ENCODE measurements at regions not wholly inside any gene's neighbourhood (a gene's known extent, or its start where the extent isn't known, plus 50 kb on each side); places are given as distances from the start of the nearest gene placed in this dataset.

DNA sequence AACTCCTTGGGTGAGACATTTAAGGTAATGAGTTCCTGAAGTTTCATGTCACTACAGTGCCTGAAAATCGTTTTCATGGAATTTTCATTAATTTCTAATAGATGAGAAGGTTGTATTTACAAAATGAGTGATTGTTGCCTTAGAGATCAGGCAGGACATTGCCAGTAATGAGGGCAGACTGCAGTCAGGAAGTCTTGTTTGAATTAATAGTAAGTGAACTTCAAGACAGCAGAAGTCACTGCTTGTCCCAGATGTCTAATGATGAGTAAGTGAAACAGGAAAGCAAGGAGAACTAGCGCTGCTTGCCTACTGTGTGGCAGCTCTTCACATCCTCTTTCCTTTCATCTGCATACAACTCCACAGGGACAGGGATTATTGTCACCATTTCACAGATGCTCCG lies 237.4 kb downstream of the BAMBI start:
- no peaks in the 10 kb centered on the region for H3K9me3 ChIP-seq (ENCODE audit: severe bottlenecking)
- peaks cover 10% of the 10 kb centered on the region for H3K27me3 ChIP-seq (ENCODE audit: insufficient read depth, low read depth, severe bottlenecking)
- H3K4me3 ChIP-seq (ENCODE audit: low read depth, low read length), result no peak overlapping the region
- no peak for DNase-seq
- H3K27ac ChIP-seq, result no peak overlapping the region
- H3K36me3 ChIP-seq, result no peaks in the 10 kb centered on the region
- TF ChIP-seq CTCF (IDR thresholded peaks at IDR 0.05; ENCODE audit: low read depth, low read length), result no peak

GRCh38 chr10:28915989-28916588 lies 238.8 kb downstream of the BAMBI start:
- no peak overlapping the region for H3K27ac ChIP-seq
- TF ChIP-seq CTCF (IDR thresholded peaks at IDR 0.05; ENCODE audit: low read depth, low read length), result no peak
- H3K4me3 ChIP-seq (ENCODE audit: low read depth, low read length), result no peak overlapping the region
- H3K9me3 ChIP-seq (ENCODE audit: severe bottlenecking), result no peaks in the 10 kb centered on the region
- H3K27me3 ChIP-seq (ENCODE audit: insufficient read depth, low read depth, severe bottlenecking), result peaks cover 13% of the 10 kb centered on the region
- peak; percentile 5 for DNase-seq
- no peaks in the 10 kb centered on the region for H3K36me3 ChIP-seq

GRCh38 chr10:28920091-28920490 lies 242.8 kb downstream of the BAMBI start:
- Histone ChIP-seq H3K27ac (no peak overlapping the region), H3K9me3 (ENCODE audit: severe bottlenecking) (no peaks in the 10 kb centered on the region), H3K4me3 (ENCODE audit: low read depth, low read length) (no peak overlapping the region), H3K36me3 (no peaks in the 10 kb centered on the region), H3K27me3 (ENCODE audit: insufficient read depth, low read depth, severe bottlenecking) (peaks cover 11% of the 10 kb centered on the region)
- DNase-seq, result no peak
- no peak for TF ChIP-seq CTCF (IDR thresholded peaks at IDR 0.05; ENCODE audit: low read depth, low read length)

DNA sequence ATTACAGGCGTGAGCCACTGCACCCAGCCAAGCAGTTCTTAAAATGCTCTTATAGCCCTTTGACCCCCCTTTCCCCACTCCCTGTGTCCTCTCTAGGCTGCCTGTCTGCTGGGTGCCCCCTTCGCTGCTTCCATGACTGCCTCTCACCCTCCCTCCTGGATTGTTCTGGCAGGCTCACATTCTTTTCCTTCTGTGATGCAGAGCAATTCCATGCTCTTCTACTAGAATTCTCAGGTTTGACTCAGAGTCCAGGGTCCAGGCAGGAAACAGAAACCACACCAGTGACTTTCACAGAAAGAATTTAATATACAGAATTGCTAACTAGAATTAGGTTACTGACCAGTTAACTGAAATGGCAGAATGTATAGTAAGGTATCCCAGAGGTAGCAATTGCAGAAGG lies 244.8 kb downstream of the BAMBI start:
- TF ChIP-seq CTCF (IDR thresholded peaks at IDR 0.05; ENCODE audit: low read depth, low read length), result no peak
- Histone ChIP-seq H3K27ac (no peak overlapping the region), H3K9me3 (ENCODE audit: severe bottlenecking) (no peaks in the 10 kb centered on the region), H3K27me3 (ENCODE audit: insufficient read depth, low read depth, severe bottlenecking) (peaks cover 5% of the 10 kb centered on the region), H3K36me3 (no peaks in the 10 kb centered on the region), H3K4me3 (ENCODE audit: low read depth, low read length) (no peak overlapping the region)
- no peak for DNase-seq

- Histone ChIP-seq H3K9me3 (ENCODE audit: severe bottlenecking) (no peaks in the 10 kb centered on the region), H3K4me3 (ENCODE audit: low read depth, low read length) (no peak overlapping the region), H3K27ac (no peak overlapping the region), H3K36me3 (no peaks in the 10 kb centered on the region), H3K27me3 (ENCODE audit: insufficient read depth, low read depth, severe bottlenecking) (peaks cover 5% of the 10 kb centered on the region)
- DNase-seq, result no peak
- no peak for TF ChIP-seq CTCF (IDR thresholded peaks at IDR 0.05; ENCODE audit: low read depth, low read length)
Measured at GRCh38 chr10:28922861-28923260, 245.5 kb downstream of the BAMBI start.

DNA sequence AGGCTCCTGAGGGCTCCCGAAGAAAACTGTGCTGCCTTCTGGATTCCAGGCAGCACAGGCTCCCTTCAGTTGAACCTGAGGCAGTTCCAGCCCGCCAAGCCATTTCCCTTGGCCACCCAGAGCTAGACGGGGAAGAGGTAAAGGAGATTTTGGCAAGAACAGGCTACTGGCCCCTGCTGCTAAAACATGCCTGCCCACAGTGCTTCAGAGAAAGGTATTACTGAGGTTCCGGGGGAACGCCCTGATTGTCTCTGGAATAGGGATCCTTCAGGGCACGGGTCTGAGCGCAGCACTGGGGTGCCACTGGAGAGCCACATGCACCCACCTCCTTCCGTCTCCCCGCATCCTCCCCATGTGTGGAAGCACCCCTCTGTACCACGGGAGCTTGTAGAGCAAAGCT lies 247.4 kb downstream of the BAMBI start:
- Histone ChIP-seq H3K36me3 (no peaks in the 10 kb centered on the region), H3K27ac (no peak overlapping the region), H3K9me3 (ENCODE audit: severe bottlenecking) (no peaks in the 10 kb centered on the region), H3K4me3 (ENCODE audit: low read depth, low read length) (no peak overlapping the region), H3K27me3 (ENCODE audit: insufficient read depth, low read depth, severe bottlenecking) (peaks cover 5% of the 10 kb centered on the region)
- no peak for DNase-seq
- no peak for TF ChIP-seq CTCF (IDR thresholded peaks at IDR 0.05; ENCODE audit: low read depth, low read length)

Data from WERI-Rb-1 (cell line).